ENCODE measurements at regions not wholly inside any gene's neighbourhood (a gene's known extent, or its start where the extent isn't known, plus 50 kb on each side); places are given as distances from the start of the nearest gene placed in this dataset.

- Histone ChIP-seq H3K36me3 (ENCODE audit: control insufficient read depth, insufficient read depth, low read length) (no peaks in the 10 kb centered on the region), H3K4me3 (replicated peaks; ENCODE audit: low read depth, low read length) (no peak overlapping the region), H3K27me3 (replicated peaks; ENCODE audit: control insufficient read depth, insufficient read depth, low read length) (no peaks in the 10 kb centered on the region; the same call in none of the 2 replicates)
- no peak for TF ChIP-seq CTCF (IDR thresholded peaks at IDR 0.05; ENCODE audit: insufficient read depth, low read length, poor library complexity, severe bottlenecking)
- DNase-seq (ENCODE audit: extremely low read depth, insufficient read length) = no peak
These were observed 186.5 kb upstream of the GALNT2 start for GRCh38 chr1:229880271-229881170.

GRCh38 chr1:229882621-229883020 is 184.4 kb upstream of the GALNT2 start:
- DNase-seq (ENCODE audit: extremely low read depth, insufficient read length) = no peak
- H3K4me3 ChIP-seq (replicated peaks; ENCODE audit: low read depth, low read length) = no peak overlapping the region
- H3K27me3 ChIP-seq (replicated peaks; ENCODE audit: control insufficient read depth, insufficient read depth, low read length) = no peaks in the 10 kb centered on the region; the same call in none of the 2 replicates
- no peaks in the 10 kb centered on the region for H3K36me3 ChIP-seq (ENCODE audit: control insufficient read depth, insufficient read depth, low read length)
- no peak for TF ChIP-seq CTCF (IDR thresholded peaks at IDR 0.05; ENCODE audit: insufficient read depth, low read length, poor library complexity, severe bottlenecking)

- no peaks in the 10 kb centered on the region; the same call in none of the 2 replicates for H3K27me3 ChIP-seq (replicated peaks; ENCODE audit: control insufficient read depth, insufficient read depth, low read length)
- DNase-seq (ENCODE audit: extremely low read depth, insufficient read length) = no peak
- TF ChIP-seq CTCF (IDR thresholded peaks at IDR 0.05; ENCODE audit: insufficient read depth, low read length, poor library complexity, severe bottlenecking) = no peak
These were observed 183.4 kb upstream of the GALNT2 start for GRCh38 chr1:229883504-229884200.

GRCh38 chr1:229884765-229885164 is 182.3 kb upstream of the GALNT2 start:
- TF ChIP-seq CTCF (IDR thresholded peaks at IDR 0.05; ENCODE audit: insufficient read depth, low read length, poor library complexity, severe bottlenecking) = no peak
- H3K36me3 ChIP-seq (ENCODE audit: control insufficient read depth, insufficient read depth, low read length) = no peaks in the 10 kb centered on the region
- no peak for DNase-seq (ENCODE audit: extremely low read depth, insufficient read length)
- H3K4me3 ChIP-seq (replicated peaks; ENCODE audit: low read depth, low read length) = no peak overlapping the region
- H3K27me3 ChIP-seq (replicated peaks; ENCODE audit: control insufficient read depth, insufficient read depth, low read length) = no peaks in the 10 kb centered on the region; the same call in none of the 2 replicates

More at GRCh38 chr1:229883504-229884200, 183.4 kb upstream of the GALNT2 start:
- Histone ChIP-seq H3K36me3 (ENCODE audit: control insufficient read depth, insufficient read depth, low read length) (no peaks in the 10 kb centered on the region), H3K4me3 (replicated peaks; ENCODE audit: low read depth, low read length) (no peak overlapping the region)

GRCh38 chr1:229885568-229886495 is 181.2 kb upstream of the GALNT2 start:
- no peaks in the 10 kb centered on the region for H3K36me3 ChIP-seq (ENCODE audit: control insufficient read depth, insufficient read depth, low read length)
- no peaks in the 10 kb centered on the region; the same call in none of the 2 replicates for H3K27me3 ChIP-seq (replicated peaks; ENCODE audit: control insufficient read depth, insufficient read depth, low read length)
- TF ChIP-seq CTCF (IDR thresholded peaks at IDR 0.05; ENCODE audit: insufficient read depth, low read length, poor library complexity, severe bottlenecking) = no peak
- no peak for DNase-seq (ENCODE audit: extremely low read depth, insufficient read length)
- H3K4me3 ChIP-seq (replicated peaks; ENCODE audit: low read depth, low read length) = no peak overlapping the region

Data from GM06990 (cell line).